Thyroid gland (tissue), 4 donors: ENCODE measurements at regions not wholly inside any gene's neighbourhood (a gene's known extent, or its start where the extent isn't known, plus 50 kb on each side); places are given as distances from the start of the nearest gene placed in this dataset.

Experiments
- POLR2A ChIP-seq, 2 donors: fragments of 450-650 bp; IDR thresholded peaks; one replicate each; pipeline ENCODE4 v1.6.1; 2017; ENCODE audit warnings: antibody characterized with exemption in 2 of 2, mild to moderate bottlenecking in 2 of 2, moderate library complexity in 1 of 2
- TF ChIP-seq, protein P1 (sequence below), 6 experiments: fragments of 200-600 bp in 3 of 6; fragments of 450-650 bp in 3 of 6; sonication (generic) in 3 of 6; IDR thresholded peaks; one replicate each; pipeline ENCODE4 v1.5.1; 2016 to 2019; ENCODE audit warnings: antibody characterized with exemption in 6 of 6, mild to moderate bottlenecking in 2 of 6, inconsistent platforms in 1 of 6, moderate library complexity in 1 of 6

DNA sequence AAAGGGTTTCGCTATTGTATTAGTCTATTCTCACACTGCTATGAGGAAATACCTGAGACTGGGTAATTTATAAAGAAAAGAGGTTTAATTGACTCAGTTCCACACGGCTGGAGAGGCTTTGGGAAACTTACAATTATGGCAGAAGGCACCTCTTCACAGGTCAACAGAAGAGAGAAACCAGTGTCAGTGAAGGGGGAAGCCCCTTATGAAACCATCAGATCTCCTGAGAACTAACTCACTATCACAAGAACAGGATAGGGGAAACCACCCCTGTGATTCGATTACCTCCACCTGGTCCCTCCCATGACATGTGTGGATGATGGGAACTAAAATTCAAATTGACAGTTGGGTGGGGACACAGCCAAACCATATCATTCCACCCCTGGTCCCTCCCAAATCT is 589.5 kb downstream of the CENPC start:
- TF ChIP-seq, protein P1, sequence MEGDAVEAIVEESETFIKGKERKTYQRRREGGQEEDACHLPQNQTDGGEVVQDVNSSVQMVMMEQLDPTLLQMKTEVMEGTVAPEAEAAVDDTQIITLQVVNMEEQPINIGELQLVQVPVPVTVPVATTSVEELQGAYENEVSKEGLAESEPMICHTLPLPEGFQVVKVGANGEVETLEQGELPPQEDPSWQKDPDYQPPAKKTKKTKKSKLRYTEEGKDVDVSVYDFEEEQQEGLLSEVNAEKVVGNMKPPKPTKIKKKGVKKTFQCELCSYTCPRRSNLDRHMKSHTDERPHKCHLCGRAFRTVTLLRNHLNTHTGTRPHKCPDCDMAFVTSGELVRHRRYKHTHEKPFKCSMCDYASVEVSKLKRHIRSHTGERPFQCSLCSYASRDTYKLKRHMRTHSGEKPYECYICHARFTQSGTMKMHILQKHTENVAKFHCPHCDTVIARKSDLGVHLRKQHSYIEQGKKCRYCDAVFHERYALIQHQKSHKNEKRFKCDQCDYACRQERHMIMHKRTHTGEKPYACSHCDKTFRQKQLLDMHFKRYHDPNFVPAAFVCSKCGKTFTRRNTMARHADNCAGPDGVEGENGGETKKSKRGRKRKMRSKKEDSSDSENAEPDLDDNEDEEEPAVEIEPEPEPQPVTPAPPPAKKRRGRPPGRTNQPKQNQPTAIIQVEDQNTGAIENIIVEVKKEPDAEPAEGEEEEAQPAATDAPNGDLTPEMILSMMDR (IDR thresholded peaks at IDR 0.05) = no peak
- TF ChIP-seq POLR2A (IDR thresholded peaks at IDR 0.05) = no peak
